ELR (cell line): ENCODE measurements at regions not wholly inside any gene's neighbourhood (a gene's known extent, or its start where the extent isn't known, plus 50 kb on each side); places are given as distances from the start of the nearest gene placed in this dataset.

ENCODE experiments used
- DNase-seq: peaks from one replicate; pipeline ENCODE4 v3.0.0-alpha.2; 2015; ENCODE audit warnings: low read depth

- DNase-seq: no peak
Measured at GRCh38 chr5:114153833-114154232, 208.0 kb upstream of the KCNN2 start.

GRCh38 chr5:114166081-114166480, 195.8 kb upstream of the KCNN2 start:
- no peak for DNase-seq

GRCh38 chr5:114174131-114174530, 187.7 kb upstream of the KCNN2 start:
- DNase-seq: peak; percentile 23

- peak; percentile 6 for DNase-seq
Measured at GRCh38 chr5:114174837-114175236, 187.0 kb upstream of the KCNN2 start.

- DNase-seq: peak; percentile 86
Measured at GRCh38 chr5:114176356-114176755, 185.5 kb upstream of the KCNN2 start.

GRCh38 chr5:114179134-114179533, 182.7 kb upstream of the KCNN2 start:
- no peak for DNase-seq

- peak; percentile 25 for DNase-seq
Measured at GRCh38 chr5:114184006-114184405, 177.9 kb upstream of the KCNN2 start.

GRCh38 chr5:114185274-114185673, 176.6 kb upstream of the KCNN2 start:
- DNase-seq: peak; percentile 77

- peak; percentile 54 for DNase-seq
Measured at GRCh38 chr5:114191441-114191840, 170.4 kb upstream of the KCNN2 start.

GRCh38 chr5:114192108-114192507, 169.8 kb upstream of the KCNN2 start:
- DNase-seq: peak; percentile 96

GRCh38 chr5:114201332-114201731, 160.5 kb upstream of the KCNN2 start:
- DNase-seq: no peak

- DNase-seq: no peak
Measured at GRCh38 chr5:114204923-114205322, 156.9 kb upstream of the KCNN2 start.

GRCh38 chr5:114206640-114207039, 155.2 kb upstream of the KCNN2 start:
- no peak for DNase-seq

GRCh38 chr5:114207615-114208014, 154.3 kb upstream of the KCNN2 start:
- DNase-seq: no peak

GRCh38 chr5:114208120-114208519, 153.8 kb upstream of the KCNN2 start:
- DNase-seq: no peak

- no peak for DNase-seq
Measured at GRCh38 chr5:114208588-114208987, 153.3 kb upstream of the KCNN2 start.

- no peak for DNase-seq
Measured at GRCh38 chr5:114210662-114211061, 151.2 kb upstream of the KCNN2 start.

GRCh38 chr5:114221807-114222206, 140.1 kb upstream of the KCNN2 start:
- no peak for DNase-seq

- DNase-seq: peak; percentile 57
Measured at GRCh38 chr5:114223866-114224265, 138.0 kb upstream of the KCNN2 start.

GRCh38 chr5:114237766-114238165, 124.1 kb upstream of the KCNN2 start:
- peak; percentile 99 for DNase-seq

- DNase-seq: peak; percentile 47
Measured at GRCh38 chr5:114238771-114239313, 123.0 kb upstream of the KCNN2 start.

- peak; percentile 96 for DNase-seq
Measured at GRCh38 chr5:114243281-114243971, 118.4 kb upstream of the KCNN2 start.

GRCh38 chr5:114243972-114244317, 117.9 kb upstream of the KCNN2 start:
- DNase-seq: no peak

GRCh38 chr5:114249823-114250222, 112.0 kb upstream of the KCNN2 start:
- DNase-seq: peak; percentile 71
